ENCODE measurements at regions not wholly inside any gene's neighbourhood (a gene's known extent, or its start where the extent isn't known, plus 50 kb on each side); places are given as distances from the start of the nearest gene placed in this dataset.

GRCh38 chrY:19208915-19209314 is 435.4 kb upstream of the HSFY2 start:
- Histone ChIP-seq H3K27me3 (ENCODE audit: control insufficient read depth, insufficient read depth, low read length) (no peaks in the 10 kb centered on the region), H3K9me3 (ENCODE audit: control insufficient read depth, insufficient read depth, low read length) (no peaks in the 10 kb centered on the region), H3K4me3 (ENCODE audit: low read depth, low read length) (no peak overlapping the region), H3K4me1 (ENCODE audit: control insufficient read depth, insufficient read depth, low read length) (no peaks in the 10 kb centered on the region), H3K36me3 (ENCODE audit: control insufficient read depth, insufficient read depth, low read length) (no peaks in the 10 kb centered on the region), H3K27ac (ENCODE audit: low read depth, low read length) (no peak overlapping the region)
- no peak for DNase-seq (ENCODE audit: low read depth in 4 of 6, low spot score in 6 of 6)
- no CpG with 5 or more reads among the region's 2 CpGs for WGBS (ENCODE audit: insufficient coverage)

DNA sequence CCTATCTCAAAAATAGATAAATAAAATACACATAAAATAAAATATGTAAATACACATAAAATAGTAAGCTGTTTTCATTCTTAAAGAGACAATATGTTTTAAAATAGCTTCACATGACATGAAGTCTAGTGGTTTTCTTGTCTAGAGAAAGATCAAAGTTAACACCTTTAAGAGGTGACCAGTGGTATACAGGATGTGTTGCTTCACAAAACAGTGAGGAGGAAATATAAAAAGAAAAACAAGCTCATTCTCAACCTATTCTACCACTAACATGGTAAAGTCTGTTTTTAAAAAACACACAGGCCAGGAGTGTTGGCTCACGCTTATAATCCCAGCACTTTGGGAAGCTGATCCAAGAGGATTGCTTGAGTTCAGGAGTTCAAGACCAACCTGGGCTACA is 433.5 kb upstream of the HSFY2 start:
- Histone ChIP-seq H3K4me1 (ENCODE audit: control insufficient read depth, insufficient read depth, low read length) (no peaks in the 10 kb centered on the region), H3K36me3 (ENCODE audit: control insufficient read depth, insufficient read depth, low read length) (no peaks in the 10 kb centered on the region), H3K9me3 (ENCODE audit: control insufficient read depth, insufficient read depth, low read length) (no peaks in the 10 kb centered on the region), H3K27me3 (ENCODE audit: control insufficient read depth, insufficient read depth, low read length) (no peaks in the 10 kb centered on the region), H3K4me3 (ENCODE audit: low read depth, low read length) (no peak overlapping the region), H3K27ac (ENCODE audit: low read depth, low read length) (no peak overlapping the region)
- DNase-seq (ENCODE audit: low read depth in 4 of 6, low spot score in 6 of 6): no peak
- no CpG with 5 or more reads among the region's 1 CpG for WGBS (ENCODE audit: insufficient coverage)

DNA sequence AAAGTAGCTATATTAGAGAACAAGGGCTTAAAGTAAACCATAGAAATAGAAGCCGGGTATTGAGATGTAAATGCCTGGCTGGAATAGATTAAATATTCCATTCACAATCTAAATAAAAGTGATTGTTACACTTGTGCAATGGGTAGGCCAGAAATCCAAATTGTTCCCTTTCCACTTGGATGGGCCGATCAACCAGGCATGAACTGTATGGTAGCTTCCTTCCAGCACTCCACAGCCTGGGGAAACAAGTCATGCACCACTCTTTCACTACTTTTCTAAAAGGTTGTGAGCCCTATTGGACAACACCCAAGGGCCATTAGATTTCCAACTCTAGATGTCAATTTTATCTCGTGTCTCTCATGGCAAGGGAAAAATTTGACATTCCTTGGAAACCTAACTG is 407.3 kb upstream of the HSFY2 start:
- Histone ChIP-seq H3K4me3 (ENCODE audit: low read depth, low read length) (no peak overlapping the region), H3K27ac (ENCODE audit: low read depth, low read length) (no peak overlapping the region)

DNA sequence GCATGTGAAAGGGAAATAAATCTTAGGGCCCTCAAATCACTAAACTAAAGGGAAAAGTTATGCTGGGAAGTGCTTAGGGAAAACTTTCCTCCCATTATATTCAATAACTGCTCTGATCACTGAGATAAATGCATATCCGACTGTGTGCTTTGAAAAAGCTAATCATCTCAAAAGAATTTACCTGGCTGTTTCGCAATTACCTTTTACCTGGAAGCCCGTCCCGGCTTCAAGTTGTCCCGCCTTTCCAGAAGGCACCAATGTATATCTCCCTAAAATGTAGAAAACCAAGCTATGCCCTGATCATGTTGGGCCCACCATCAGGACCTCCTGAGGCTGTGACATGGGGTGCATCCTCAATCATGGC is 394.6 kb upstream of the HSFY2 start:
- no CpG with 5 or more reads among the region's 5 CpGs for WGBS (ENCODE audit: insufficient coverage)
- no peaks in the 10 kb centered on the region for H3K27me3 ChIP-seq (ENCODE audit: control insufficient read depth, insufficient read depth, low read length)
- no peaks in the 10 kb centered on the region for H3K36me3 ChIP-seq (ENCODE audit: control insufficient read depth, insufficient read depth, low read length)
- DNase-seq (ENCODE audit: low read depth in 4 of 6, low spot score in 6 of 6): no peak
- no peaks in the 10 kb centered on the region for H3K9me3 ChIP-seq (ENCODE audit: control insufficient read depth, insufficient read depth, low read length)
- H3K4me3 ChIP-seq (ENCODE audit: low read depth, low read length): no peak overlapping the region
- H3K4me1 ChIP-seq (ENCODE audit: control insufficient read depth, insufficient read depth, low read length): no peaks in the 10 kb centered on the region
- no peak overlapping the region for H3K27ac ChIP-seq (ENCODE audit: low read depth, low read length)

More for the DNA sequence above, 407.3 kb upstream of the HSFY2 start:
- no peak for DNase-seq (ENCODE audit: low read depth in 4 of 6, low spot score in 6 of 6)
- H3K4me1 ChIP-seq (ENCODE audit: control insufficient read depth, insufficient read depth, low read length): no peaks in the 10 kb centered on the region
- no peaks in the 10 kb centered on the region for H3K9me3 ChIP-seq (ENCODE audit: control insufficient read depth, insufficient read depth, low read length)
- H3K36me3 ChIP-seq (ENCODE audit: control insufficient read depth, insufficient read depth, low read length): no peaks in the 10 kb centered on the region
- H3K27me3 ChIP-seq (ENCODE audit: control insufficient read depth, insufficient read depth, low read length): no peaks in the 10 kb centered on the region
- WGBS (ENCODE audit: insufficient coverage): no CpG with 5 or more reads among the region's 3 CpGs

- H3K36me3 ChIP-seq (ENCODE audit: control insufficient read depth, insufficient read depth, low read length): no peaks in the 10 kb centered on the region
- H3K9me3 ChIP-seq (ENCODE audit: control insufficient read depth, insufficient read depth, low read length): no peaks in the 10 kb centered on the region
- no peaks in the 10 kb centered on the region for H3K4me1 ChIP-seq (ENCODE audit: control insufficient read depth, insufficient read depth, low read length)
- no CpG with 5 or more reads among the region's 13 CpGs for WGBS (ENCODE audit: insufficient coverage)
- DNase-seq (ENCODE audit: low read depth in 4 of 6, low spot score in 6 of 6): no peak
- no peaks in the 10 kb centered on the region for H3K27me3 ChIP-seq (ENCODE audit: control insufficient read depth, insufficient read depth, low read length)
- no peak overlapping the region for H3K4me3 ChIP-seq (ENCODE audit: low read depth, low read length)
- H3K27ac ChIP-seq (ENCODE audit: low read depth, low read length): no peak overlapping the region
These were observed 394.0 kb upstream of the HSFY2 start for GRCh38 chrY:19167319-19168201.

- no peak for DNase-seq (ENCODE audit: low read depth in 4 of 6, low spot score in 6 of 6)
- no peaks in the 10 kb centered on the region for H3K36me3 ChIP-seq (ENCODE audit: control insufficient read depth, insufficient read depth, low read length)
- H3K9me3 ChIP-seq (ENCODE audit: control insufficient read depth, insufficient read depth, low read length): no peaks in the 10 kb centered on the region
- no peak overlapping the region for H3K27ac ChIP-seq (ENCODE audit: low read depth, low read length)
- H3K4me1 ChIP-seq (ENCODE audit: control insufficient read depth, insufficient read depth, low read length): no peaks in the 10 kb centered on the region
- H3K27me3 ChIP-seq (ENCODE audit: control insufficient read depth, insufficient read depth, low read length): no peaks in the 10 kb centered on the region
- H3K4me3 ChIP-seq (ENCODE audit: low read depth, low read length): no peak overlapping the region
- no CpG with 5 or more reads among the region's 4 CpGs for WGBS (ENCODE audit: insufficient coverage)
These were observed 375.2 kb upstream of the HSFY2 start for GRCh38 chrY:19148783-19149182.

GRCh38 chrY:19146296-19146695 is 372.8 kb upstream of the HSFY2 start:
- no peak overlapping the region for H3K4me3 ChIP-seq (ENCODE audit: low read depth, low read length)
- no peaks in the 10 kb centered on the region for H3K27me3 ChIP-seq (ENCODE audit: control insufficient read depth, insufficient read depth, low read length)
- no peaks in the 10 kb centered on the region for H3K36me3 ChIP-seq (ENCODE audit: control insufficient read depth, insufficient read depth, low read length)
- no peak overlapping the region for H3K27ac ChIP-seq (ENCODE audit: low read depth, low read length)
- DNase-seq (ENCODE audit: low read depth in 4 of 6, low spot score in 6 of 6): no peak
- no CpG with 5 or more reads among the region's 1 CpG for WGBS (ENCODE audit: insufficient coverage)
- H3K9me3 ChIP-seq (ENCODE audit: control insufficient read depth, insufficient read depth, low read length): no peaks in the 10 kb centered on the region
- H3K4me1 ChIP-seq (ENCODE audit: control insufficient read depth, insufficient read depth, low read length): no peaks in the 10 kb centered on the region

DNA sequence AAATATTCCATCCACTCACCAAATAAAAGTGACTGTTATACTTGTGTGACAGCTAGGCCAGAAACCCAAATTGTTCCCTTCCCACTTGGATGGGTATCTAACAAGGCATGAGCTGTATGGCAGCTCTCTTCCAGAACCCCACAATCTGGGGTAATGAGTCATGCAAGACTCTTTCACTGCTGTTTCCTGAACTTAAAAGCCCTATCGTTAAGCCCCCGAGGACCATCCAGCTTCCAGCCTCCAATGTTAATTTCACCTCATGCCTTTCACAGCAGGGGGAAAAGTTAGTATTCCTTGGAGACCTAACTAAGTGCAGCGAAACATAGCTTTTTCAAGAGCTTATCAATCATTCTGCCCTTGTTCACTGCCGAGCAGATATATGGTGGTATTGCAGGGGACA is 368.6 kb upstream of the HSFY2 start:
- Histone ChIP-seq H3K9me3 (ENCODE audit: control insufficient read depth, insufficient read depth, low read length) (no peaks in the 10 kb centered on the region), H3K27ac (ENCODE audit: low read depth, low read length) (no peak overlapping the region), H3K4me3 (ENCODE audit: low read depth, low read length) (no peak overlapping the region), H3K27me3 (ENCODE audit: control insufficient read depth, insufficient read depth, low read length) (no peaks in the 10 kb centered on the region), H3K36me3 (ENCODE audit: control insufficient read depth, insufficient read depth, low read length) (no peaks in the 10 kb centered on the region), H3K4me1 (ENCODE audit: control insufficient read depth, insufficient read depth, low read length) (no peaks in the 10 kb centered on the region)
- WGBS (ENCODE audit: insufficient coverage): no CpG with 5 or more reads among the region's 4 CpGs
- peak in 1 of 6 donors; percentile 1 for DNase-seq (ENCODE audit: low read depth in 4 of 6, low spot score in 6 of 6)

DNA sequence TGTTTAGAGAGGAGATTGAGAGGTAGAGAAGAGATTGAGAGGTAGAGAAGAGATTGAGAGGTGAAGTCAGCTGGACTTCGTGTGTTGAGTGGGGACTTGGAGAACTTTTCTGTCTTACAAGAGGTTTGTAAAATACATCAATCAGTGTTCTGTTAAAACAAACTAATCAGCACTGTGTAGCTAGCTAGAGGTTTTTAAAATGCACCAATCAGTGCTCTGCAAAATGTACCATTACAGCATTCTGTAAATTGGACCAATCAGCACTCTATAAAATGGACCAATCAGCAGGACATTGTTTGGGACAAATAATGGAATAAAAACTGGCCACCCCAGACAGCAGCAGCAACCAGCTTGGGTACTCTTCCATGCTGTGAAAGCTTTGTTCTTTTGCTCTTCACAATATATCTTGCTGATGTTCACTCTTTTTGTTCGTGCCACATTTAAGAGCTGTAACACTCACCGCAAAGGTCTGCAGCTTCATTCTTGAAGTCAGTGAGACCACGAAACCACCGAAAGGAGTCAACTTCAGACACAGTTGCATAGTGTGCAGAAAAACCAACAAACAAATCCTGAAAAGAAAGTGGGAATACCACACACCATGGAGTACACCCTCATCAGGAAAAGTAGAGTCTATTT is 366.9 kb upstream of the HSFY2 start:
- H3K36me3 ChIP-seq (ENCODE audit: control insufficient read depth, insufficient read depth, low read length): no peaks in the 10 kb centered on the region
- H3K4me1 ChIP-seq (ENCODE audit: control insufficient read depth, insufficient read depth, low read length): no peaks in the 10 kb centered on the region
- H3K27ac ChIP-seq (ENCODE audit: low read depth, low read length): no peak overlapping the region
- no CpG with 5 or more reads among the region's 5 CpGs for WGBS (ENCODE audit: insufficient coverage)
- H3K27me3 ChIP-seq (ENCODE audit: control insufficient read depth, insufficient read depth, low read length): no peaks in the 10 kb centered on the region
- no peak for DNase-seq (ENCODE audit: low read depth in 4 of 6, low spot score in 6 of 6)
- H3K4me3 ChIP-seq (ENCODE audit: low read depth, low read length): no peak overlapping the region
- H3K9me3 ChIP-seq (ENCODE audit: control insufficient read depth, insufficient read depth, low read length): no peaks in the 10 kb centered on the region

GRCh38 chrY:19134426-19134825 is 360.9 kb upstream of the HSFY2 start:
- Histone ChIP-seq H3K36me3 (ENCODE audit: control insufficient read depth, insufficient read depth, low read length) (no peaks in the 10 kb centered on the region), H3K27ac (ENCODE audit: low read depth, low read length) (no peak overlapping the region), H3K4me3 (ENCODE audit: low read depth, low read length) (no peak overlapping the region), H3K4me1 (ENCODE audit: control insufficient read depth, insufficient read depth, low read length) (no peaks in the 10 kb centered on the region), H3K27me3 (ENCODE audit: control insufficient read depth, insufficient read depth, low read length) (no peaks in the 10 kb centered on the region), H3K9me3 (ENCODE audit: control insufficient read depth, insufficient read depth, low read length) (no peaks in the 10 kb centered on the region)
- no CpG with 5 or more reads among the region's 2 CpGs for WGBS (ENCODE audit: insufficient coverage)
- no peak for DNase-seq (ENCODE audit: low read depth in 4 of 6, low spot score in 6 of 6)
